Type B pancreatic cell (in vitro differentiated cells): ENCODE measurements at regions not wholly inside any gene's neighbourhood (a gene's known extent, or its start where the extent isn't known, plus 50 kb on each side); places are given as distances from the start of the nearest gene placed in this dataset.
"Not testable (repeated sequence)": the region's sequence is repeated elsewhere in the genome, so short reads cannot be mapped to it uniquely, and the experiment has no call there.

Experiments
- DNase-seq: peaks from one replicate; pipeline ENCODE4 v3.0.0; 2021; ENCODE audit warnings: mixed read lengths; ENCODE audit not compliant: unreplicated experiment; ENCODE audit errors: extremely low spot score
- H3K27ac Mint-ChIP-seq: 2 replicates; pipeline ENCODE4 v1.8.0; 2021; ENCODE audit warnings: mild to moderate bottlenecking, mixed read lengths
- H3K27me3 Mint-ChIP-seq: 2 replicates; pipeline ENCODE4 v1.8.0; 2021; ENCODE audit warnings: mixed read lengths
- H3K36me3 Mint-ChIP-seq: 2 replicates; pipeline ENCODE4 v1.8.0; 2021; ENCODE audit warnings: mixed read lengths
- H3K4me1 Mint-ChIP-seq: one replicate; pipeline ENCODE4 v1.8.0; 2021; ENCODE audit warnings: mixed read lengths; ENCODE audit not compliant: unreplicated experiment
- H3K4me3 Mint-ChIP-seq: 2 replicates; pipeline ENCODE4 v1.8.0; 2021; ENCODE audit warnings: mild to moderate bottlenecking, mixed read lengths
- H3K9me3 Mint-ChIP-seq: 2 replicates; pipeline ENCODE4 v1.8.0; 2021; ENCODE audit warnings: mixed read lengths
- TF ChIP-seq, protein P1 (sequence below): fragments of 200-600 bp; sonication (generic); conservative IDR thresholded peaks from 2 replicates; pipeline ENCODE4 v1.5.0; 2021; ENCODE audit warnings: antibody characterized with exemption, mild to moderate bottlenecking

- Mint-ChIP-seq H3K4me1 (no peaks in the 10 kb centered on the region), H3K36me3 (no peaks in the 10 kb centered on the region), H3K9me3 (peaks cover 20% of the 10 kb centered on the region), H3K27ac (no peak overlapping the region), H3K4me3 (no peak overlapping the region), H3K27me3 (no peaks in the 10 kb centered on the region)
- no peak for DNase-seq
- TF ChIP-seq, protein P1, sequence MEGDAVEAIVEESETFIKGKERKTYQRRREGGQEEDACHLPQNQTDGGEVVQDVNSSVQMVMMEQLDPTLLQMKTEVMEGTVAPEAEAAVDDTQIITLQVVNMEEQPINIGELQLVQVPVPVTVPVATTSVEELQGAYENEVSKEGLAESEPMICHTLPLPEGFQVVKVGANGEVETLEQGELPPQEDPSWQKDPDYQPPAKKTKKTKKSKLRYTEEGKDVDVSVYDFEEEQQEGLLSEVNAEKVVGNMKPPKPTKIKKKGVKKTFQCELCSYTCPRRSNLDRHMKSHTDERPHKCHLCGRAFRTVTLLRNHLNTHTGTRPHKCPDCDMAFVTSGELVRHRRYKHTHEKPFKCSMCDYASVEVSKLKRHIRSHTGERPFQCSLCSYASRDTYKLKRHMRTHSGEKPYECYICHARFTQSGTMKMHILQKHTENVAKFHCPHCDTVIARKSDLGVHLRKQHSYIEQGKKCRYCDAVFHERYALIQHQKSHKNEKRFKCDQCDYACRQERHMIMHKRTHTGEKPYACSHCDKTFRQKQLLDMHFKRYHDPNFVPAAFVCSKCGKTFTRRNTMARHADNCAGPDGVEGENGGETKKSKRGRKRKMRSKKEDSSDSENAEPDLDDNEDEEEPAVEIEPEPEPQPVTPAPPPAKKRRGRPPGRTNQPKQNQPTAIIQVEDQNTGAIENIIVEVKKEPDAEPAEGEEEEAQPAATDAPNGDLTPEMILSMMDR, result no peak
Measured at GRCh38 chr19:23481043-23481442, 85.8 kb upstream of the ZNF91 start.

- H3K9me3 Mint-ChIP-seq, result peaks cover 18% of the 10 kb centered on the region
- H3K4me3 Mint-ChIP-seq, result no peak overlapping the region
- TF ChIP-seq, protein P1, result no peak
- H3K36me3 Mint-ChIP-seq, result no peaks in the 10 kb centered on the region
- H3K4me1 Mint-ChIP-seq, result no peaks in the 10 kb centered on the region
- DNase-seq, result no peak
- H3K27ac Mint-ChIP-seq, result no peak overlapping the region
- H3K27me3 Mint-ChIP-seq, result peaks cover 6% of the 10 kb centered on the region
Measured at GRCh38 chr19:23475477-23475876, 80.2 kb upstream of the ZNF91 start.

DNA sequence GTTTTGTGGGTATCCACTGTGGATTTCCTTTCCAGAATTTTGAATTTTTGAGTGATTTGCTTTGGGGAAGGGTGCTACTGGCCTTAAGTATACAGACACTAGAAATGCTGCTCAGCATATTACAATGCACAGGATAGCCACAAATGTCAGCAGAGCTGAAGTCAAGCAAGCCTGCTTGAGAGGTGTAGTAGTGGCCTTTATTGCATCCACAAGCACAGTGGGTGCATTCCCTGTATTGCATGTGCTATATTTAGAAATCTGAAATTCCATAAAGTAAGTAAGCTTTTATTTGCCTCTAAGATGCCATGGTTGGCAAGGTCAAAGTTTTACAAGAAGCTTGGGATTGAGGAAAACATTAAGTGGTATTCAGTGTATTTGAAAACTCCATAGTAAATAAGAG lies 79.5 kb upstream of the ZNF91 start:
- no peak for DNase-seq
- TF ChIP-seq, protein P1, result no peak
- peaks cover 18% of the 10 kb centered on the region for H3K9me3 Mint-ChIP-seq

GRCh38 chr19:23474172-23474571 lies 78.9 kb upstream of the ZNF91 start:
- no peaks in the 10 kb centered on the region for H3K4me1 Mint-ChIP-seq
- peaks cover 9% of the 10 kb centered on the region for H3K27me3 Mint-ChIP-seq
- TF ChIP-seq, protein P1, result no peak
- no peaks in the 10 kb centered on the region for H3K36me3 Mint-ChIP-seq
- DNase-seq, result no peak
- no peak overlapping the region for H3K27ac Mint-ChIP-seq
- peaks cover 15% of the 10 kb centered on the region for H3K9me3 Mint-ChIP-seq
- no peak overlapping the region for H3K4me3 Mint-ChIP-seq

More for the DNA sequence above, 79.5 kb upstream of the ZNF91 start:
- no peak overlapping the region for H3K27ac Mint-ChIP-seq
- H3K4me3 Mint-ChIP-seq, result no peak overlapping the region
- H3K27me3 Mint-ChIP-seq, result peaks cover 8% of the 10 kb centered on the region
- no peaks in the 10 kb centered on the region for H3K36me3 Mint-ChIP-seq
- no peaks in the 10 kb centered on the region for H3K4me1 Mint-ChIP-seq

- Mint-ChIP-seq H3K27me3 (peaks cover 9% of the 10 kb centered on the region), H3K27ac (no peak overlapping the region), H3K4me3 (peak overlapping the region; percentile 11), H3K4me1 (no peaks in the 10 kb centered on the region), H3K36me3 (no peaks in the 10 kb centered on the region), H3K9me3 (peaks cover 8% of the 10 kb centered on the region)
- TF ChIP-seq, protein P1, result no peak
- no peak for DNase-seq
Measured at GRCh38 chr19:23470873-23471545, 75.7 kb upstream of the ZNF91 start.

- H3K27ac Mint-ChIP-seq, H3K36me3 Mint-ChIP-seq, H3K4me1 Mint-ChIP-seq, H3K4me3 Mint-ChIP-seq, DNase-seq, H3K27me3 Mint-ChIP-seq: not testable (repeated sequence)
- H3K9me3 Mint-ChIP-seq, result peaks cover 27% of the 10 kb centered on the region
Measured at GRCh38 chr19:23464349-23464748, 69.1 kb upstream of the ZNF91 start.
